ENCODE measurements at regions not wholly inside any gene's neighbourhood (a gene's known extent, or its start where the extent isn't known, plus 50 kb on each side); places are given as distances from the start of the nearest gene placed in this dataset.

- CTCF ChIA-PET: no interaction called here
- intact Hi-C loops (cut with micrococcal nuclease; ENCODE audit: unreplicated experiment): no loop called here
- Histone ChIP-seq H3K4me1 (ENCODE audit: control insufficient read depth, insufficient read depth, low read length) (no peaks in the 10 kb centered on the region; the same call in 1 of the 2 replicates), H3K27me3 (ENCODE audit: control insufficient read depth, insufficient read depth, low read length) (no peaks in the 10 kb centered on the region), H3K4me3 (ENCODE audit: low read depth in 2 of 2, low read length in 2 of 2) (no peak overlapping the region), H3K36me3 (ENCODE audit: control insufficient read depth, insufficient read depth, low read length) (no peaks in the 10 kb centered on the region), H3K9me3 (ENCODE audit: control insufficient read depth, insufficient read depth, low read depth, low read length) (no peaks in the 10 kb centered on the region; the same call in 1 of the 2 replicates), H3K27ac (ENCODE audit: low read length) (no peak overlapping the region)
- no peak for DNase-seq (ENCODE audit: low read depth, low spot score)
- ATAC-seq: no peak
- POLR2A ChIA-PET: no interaction called here
- BruUV-seq (replicated peaks): no TSS peak
- in situ Hi-C loops (cut with HindIII; ENCODE audit: low pct_unique_long_range_greater_than_20kb, low sequenced_read_pairs): no loop called here
- TF ChIP-seq REST (IDR thresholded peaks at IDR 0.05; ENCODE audit: insufficient read depth in 1 of 2, low read depth in 2 of 2, low read length in 1 of 2) (no peak), TCF7L2 (IDR thresholded peaks at IDR 0.05; ENCODE audit: low read depth, low read length) (no peak), POLR2AphosphoS5 (IDR thresholded peaks at IDR 0.05; ENCODE audit: low read depth, low read length) (no peak), CTCF (IDR thresholded peaks at IDR 0.05) (no peak), SIN3A (IDR thresholded peaks at IDR 0.05; ENCODE audit: borderline replicate concordance, insufficient read depth, low read depth, low read length) (no peak)
These were observed 113.7 kb upstream of the RTL1 start for GRCh38 chr14:101017209-101017608.

GRCh38 chr14:101017806-101018560 lies 114.5 kb upstream of the RTL1 start:
- H3K27me3 ChIP-seq (ENCODE audit: control insufficient read depth, insufficient read depth, low read length): no peaks in the 10 kb centered on the region
- no peak for DNase-seq (ENCODE audit: low read depth, low spot score)
- in situ Hi-C loops (cut with HindIII; ENCODE audit: low pct_unique_long_range_greater_than_20kb, low sequenced_read_pairs) (no loop called here), intact Hi-C loops (cut with micrococcal nuclease; ENCODE audit: unreplicated experiment) (no loop called here)
- H3K27ac ChIP-seq (ENCODE audit: low read length): no peak overlapping the region
- no TSS peak for BruUV-seq (replicated peaks)
- H3K36me3 ChIP-seq (ENCODE audit: control insufficient read depth, insufficient read depth, low read length): no peaks in the 10 kb centered on the region
- TF ChIP-seq CTCF (IDR thresholded peaks at IDR 0.05): no peak
- no peak for TF ChIP-seq REST (IDR thresholded peaks at IDR 0.05; ENCODE audit: insufficient read depth in 1 of 2, low read depth in 2 of 2, low read length in 1 of 2)
- TF ChIP-seq SIN3A (IDR thresholded peaks at IDR 0.05; ENCODE audit: borderline replicate concordance, insufficient read depth, low read depth, low read length): no peak
- TF ChIP-seq TCF7L2 (IDR thresholded peaks at IDR 0.05; ENCODE audit: low read depth, low read length): no peak
- TF ChIP-seq POLR2AphosphoS5 (IDR thresholded peaks at IDR 0.05; ENCODE audit: low read depth, low read length): no peak
- POLR2A ChIA-PET: no interaction called here
- no peaks in the 10 kb centered on the region for H3K9me3 ChIP-seq (ENCODE audit: control insufficient read depth, insufficient read depth, low read depth, low read length)
- H3K4me3 ChIP-seq (ENCODE audit: low read depth in 2 of 2, low read length in 2 of 2): no peak overlapping the region
- H3K4me1 ChIP-seq (ENCODE audit: control insufficient read depth, insufficient read depth, low read length): no peaks in the 10 kb centered on the region
- CTCF ChIA-PET: interaction anchor here (0.9 kb wide), 1 partner anchor 633 kb away, joined by 3 read pairs; no protein-coding TSS in a partner anchor
- ATAC-seq: no peak

Data from Panc1 (cell line).